ENCODE measurements at regions not wholly inside any gene's neighbourhood (a gene's known extent, or its start where the extent isn't known, plus 50 kb on each side); places are given as distances from the start of the nearest gene placed in this dataset.

GRCh38 chr14:41418851-41419250 is 187.8 kb upstream of the LRFN5 start (continued):
- TF ChIP-seq ETS1 (IDR thresholded peaks at IDR 0.05) (no peak), ZNF114 (CRISPR knock-in tag; IDR thresholded peaks at IDR 0.05) (no peak)

- peaks cover 6% of the 10 kb centered on the region for H3K4me1 ChIP-seq (ENCODE audit: insufficient read depth)
- no peak overlapping the region for H3K4me2 ChIP-seq
- Mint-ChIP-seq H3K4me3 (no peak overlapping the region), H3K27ac (no peak overlapping the region), H3K4me1 (peaks cover 2% of the 10 kb centered on the region; the same call in 2 of the 3 replicates), H3K27me3 (ENCODE audit: insufficient read depth, low read depth, poor library complexity) (no peaks in the 10 kb centered on the region), H3K36me3 (ENCODE audit: low read depth) (no peaks in the 10 kb centered on the region), H3K9me3 (no peaks in the 10 kb centered on the region)
- no peak for DNase-seq (ENCODE audit: low spot score)
- no peak for ATAC-seq
- H3K9me2 ChIP-seq (ENCODE audit: insufficient read depth): no peaks in the 10 kb centered on the region
- H2AFZ ChIP-seq: no peak overlapping the region
- H3K27me3 ChIP-seq (ENCODE audit: insufficient read depth): peaks cover 5% of the 10 kb centered on the region
- TF ChIP-seq CTCF (conservative IDR thresholded peaks at IDR 0.05; ENCODE audit: low read depth in 2 of 2): no peak
- TF ChIP-seq ETS1 (IDR thresholded peaks at IDR 0.05): no peak
- no peak for TF ChIP-seq ZNF114 (CRISPR knock-in tag; IDR thresholded peaks at IDR 0.05)
- TF ChIP-seq, protein P1, sequence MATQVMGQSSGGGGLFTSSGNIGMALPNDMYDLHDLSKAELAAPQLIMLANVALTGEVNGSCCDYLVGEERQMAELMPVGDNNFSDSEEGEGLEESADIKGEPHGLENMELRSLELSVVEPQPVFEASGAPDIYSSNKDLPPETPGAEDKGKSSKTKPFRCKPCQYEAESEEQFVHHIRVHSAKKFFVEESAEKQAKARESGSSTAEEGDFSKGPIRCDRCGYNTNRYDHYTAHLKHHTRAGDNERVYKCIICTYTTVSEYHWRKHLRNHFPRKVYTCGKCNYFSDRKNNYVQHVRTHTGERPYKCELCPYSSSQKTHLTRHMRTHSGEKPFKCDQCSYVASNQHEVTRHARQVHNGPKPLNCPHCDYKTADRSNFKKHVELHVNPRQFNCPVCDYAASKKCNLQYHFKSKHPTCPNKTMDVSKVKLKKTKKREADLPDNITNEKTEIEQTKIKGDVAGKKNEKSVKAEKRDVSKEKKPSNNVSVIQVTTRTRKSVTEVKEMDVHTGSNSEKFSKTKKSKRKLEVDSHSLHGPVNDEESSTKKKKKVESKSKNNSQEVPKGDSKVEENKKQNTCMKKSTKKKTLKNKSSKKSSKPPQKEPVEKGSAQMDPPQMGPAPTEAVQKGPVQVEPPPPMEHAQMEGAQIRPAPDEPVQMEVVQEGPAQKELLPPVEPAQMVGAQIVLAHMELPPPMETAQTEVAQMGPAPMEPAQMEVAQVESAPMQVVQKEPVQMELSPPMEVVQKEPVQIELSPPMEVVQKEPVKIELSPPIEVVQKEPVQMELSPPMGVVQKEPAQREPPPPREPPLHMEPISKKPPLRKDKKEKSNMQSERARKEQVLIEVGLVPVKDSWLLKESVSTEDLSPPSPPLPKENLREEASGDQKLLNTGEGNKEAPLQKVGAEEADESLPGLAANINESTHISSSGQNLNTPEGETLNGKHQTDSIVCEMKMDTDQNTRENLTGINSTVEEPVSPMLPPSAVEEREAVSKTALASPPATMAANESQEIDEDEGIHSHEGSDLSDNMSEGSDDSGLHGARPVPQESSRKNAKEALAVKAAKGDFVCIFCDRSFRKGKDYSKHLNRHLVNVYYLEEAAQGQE (IDR thresholded peaks at IDR 0.05; ENCODE audit: unreplicated experiment): no peak
- TF ChIP-seq EZH2phosphoT487 (IDR thresholded peaks at IDR 0.05; ENCODE audit: unreplicated experiment): no peak
- H3K36me3 ChIP-seq (ENCODE audit: insufficient read depth): no peaks in the 10 kb centered on the region
- H3K27ac ChIP-seq (ENCODE audit: low read depth): no peak overlapping the region
- no peaks in the 10 kb centered on the region for H4K20me1 ChIP-seq (replicated peaks; ENCODE audit: insufficient read depth)
- H3K79me2 ChIP-seq (replicated peaks; ENCODE audit: insufficient read depth): no peaks in the 10 kb centered on the region
- no peak overlapping the region for H3K4me3 ChIP-seq
- H3F3A ChIP-seq (replicated peaks; ENCODE audit: low read depth): no peaks in the 10 kb centered on the region
These were observed 196.9 kb upstream of the LRFN5 start for GRCh38 chr14:41409806-41410205.

All from GM23338 (cell line).